K562 (cell line): ENCODE measurements at regions not wholly inside any gene's neighbourhood (a gene's known extent, or its start where the extent isn't known, plus 50 kb on each side); places are given as distances from the start of the nearest gene placed in this dataset.

Experiments
- ATAC-seq: fragments of 200-7000 bp; cut with Tn5 transposase; 3 replicates; pipeline ENCODE4 v1.9.1; 2020; ENCODE audit warnings: moderate library complexity
- BruUV-seq: library from RNA; stranded (reverse); fragments of 400-500 nt; replicated peaks from 2 replicates; lab custom pipeline; 2021; lab: Mats Ljungman, UMichigan
- CTCF ChIA-PET: fragments of 300-600 bp; formaldehyde crosslinking; extraction: SDS; loops from one replicate; lab custom pipeline; 2021; ENCODE audit warnings: low intra/inter-chr PET ratio; lab: Yijun Ruan, JAX
- POLR2A ChIA-PET: fragments of 300-600, 350-650 bp; sonication (Branson Sonifier 250); formaldehyde crosslinking; extraction: SDS; loops from one replicate; lab custom pipeline; 2021; ENCODE audit warnings: antibody characterized with exemption, inconsistent platforms; lab: Yijun Ruan, JAX
- DNase-seq, 4 experiments: peaks; one replicate each; pipeline versions ENCODE4 v3.0.0 to v3.0.0-alpha.2; 2011 to 2018; ENCODE audit warnings: low spot score in 3 of 4, mixed read lengths in 3 of 4; ENCODE audit errors: extremely low read depth in 1 of 4
- FAIRE-seq: peaks from 2 replicates; lab custom pipeline; 2011; peaks lifted over from hg19 to GRCh38; lab: Jason Lieb, UNC
- H2AFZ ChIP-seq: 2 replicates; pipeline ENCODE4 v1.6.0; 2011; ENCODE audit warnings: low read depth, low read length, control low read depth, inconsistent platforms
- H3K27ac ChIP-seq: fragments of 200-600 bp; 3 replicates; pipeline ENCODE4 v1.8.0; 2011; ENCODE audit warnings: low read depth, mild to moderate bottlenecking, control low read depth, inconsistent platforms, low read length, moderate library complexity, mixed read lengths; ENCODE audit errors: extremely low read depth
- H3K27me3 ChIP-seq, 2 experiments: fragments of 300-600 bp in 1 of 2; 2 replicates in 1 of 2; 3 replicates in 1 of 2; pipeline versions ENCODE4 v1.6.0 to v1.8.0; 2011; ENCODE audit warnings: inconsistent platforms in 2 of 2, low read length in 2 of 2, mild to moderate bottlenecking in 1 of 2, mixed read lengths in 1 of 2, moderate library complexity in 1 of 2; ENCODE audit not compliant: control insufficient read depth in 2 of 2, insufficient read depth in 2 of 2
- H3K36me3 ChIP-seq: fragments of 300-600 bp; 3 replicates; pipeline ENCODE4 v1.8.0; 2011; ENCODE audit warnings: mild to moderate bottlenecking, low read length, inconsistent platforms; ENCODE audit not compliant: control insufficient read depth, insufficient read depth
- H3K4me1 ChIP-seq, 2 experiments: fragments of 200-600 bp in 1 of 2; replicated peaks in 1 of 2; 2 replicates in 1 of 2; 3 replicates in 1 of 2; pipeline versions ENCODE4 v1.5.1 to v1.8.0; 2011; ENCODE audit warnings: inconsistent platforms in 2 of 2, low read length in 2 of 2, mild to moderate bottlenecking in 1 of 2, mixed read lengths in 1 of 2, moderate library complexity in 1 of 2; ENCODE audit not compliant: control insufficient read depth in 2 of 2, insufficient read depth in 2 of 2
- H3K4me2 ChIP-seq: 2 replicates; pipeline ENCODE4 v1.6.1; 2011; ENCODE audit warnings: low read length, control low read depth, inconsistent platforms, mixed read lengths; ENCODE audit not compliant: insufficient read depth
- H3K4me3 ChIP-seq: fragments of 200-600 bp; sonication (generic), shearing (Covaris generic); 2 replicates; pipeline ENCODE4 v1.5.1; 2016; ENCODE audit warnings: control low read depth, inconsistent platforms
- H3K79me2 ChIP-seq: fragments of 200-600 bp; 3 replicates; pipeline ENCODE4 v1.8.0; 2011; ENCODE audit warnings: low read length, inconsistent platforms; ENCODE audit not compliant: control insufficient read depth, insufficient read depth
- H3K9ac ChIP-seq, 2 experiments: 2 replicates each; pipeline versions ENCODE4 v1.6.0 to v1.6.1; 2011; ENCODE audit warnings: low read depth in 2 of 2, low read length in 2 of 2, control low read depth in 1 of 2, inconsistent platforms in 1 of 2, mild to moderate bottlenecking in 1 of 2, mixed read lengths in 1 of 2; ENCODE audit not compliant: insufficient read depth in 1 of 2
- H3K9me1 ChIP-seq: one replicate; pipeline ENCODE4 v1.6.0; 2011; ENCODE audit warnings: inconsistent platforms, mild to moderate bottlenecking, low read length, moderate library complexity; ENCODE audit not compliant: control insufficient read depth, insufficient read depth
- H3K9me3 ChIP-seq: replicated peaks from 2 replicates; pipeline ENCODE4 v1.5.1; 2011; ENCODE audit warnings: low read depth, low read length, inconsistent platforms; ENCODE audit not compliant: control insufficient read depth, insufficient read depth
- H4K20me1 ChIP-seq: replicated peaks from 2 replicates; pipeline ENCODE4 v1.6.1; 2011; ENCODE audit warnings: low read length, inconsistent platforms, mixed read lengths; ENCODE audit not compliant: control insufficient read depth, insufficient read depth
- CAMTA2 ChIP-seq: fragments of 250-450 bp; sonication (Bioruptor Pico); conservative IDR thresholded peaks from 2 replicates; pipeline ENCODE4 v1.5.1; 2022
- DACH1 ChIP-seq: fragments of 450-650 bp; IDR thresholded peaks from 2 replicates; pipeline ENCODE4 v1.6.1; 2018; ENCODE audit not compliant: partially characterized antibody
- E2F1 ChIP-seq: sonication (generic); formaldehyde crosslinking; IDR thresholded peaks from 2 replicates; pipeline ENCODE4 v1.8.1; 2023; ENCODE audit warnings: mild to moderate bottlenecking, missing genetic modification reagents, moderate library complexity
- EHMT2 ChIP-seq: fragments of 450-650 bp; IDR thresholded peaks from 2 replicates; pipeline ENCODE4 v1.6.1; 2018; ENCODE audit warnings: antibody characterized with exemption
- HDGF ChIP-seq: fragments of 450-650 bp; IDR thresholded peaks from 2 replicates; pipeline ENCODE4 v1.6.1; 2016
- IRF2 ChIP-seq: sonication (generic); formaldehyde crosslinking; IDR thresholded peaks from 2 replicates; pipeline ENCODE4 v1.8.1; 2022; ENCODE audit warnings: mild to moderate bottlenecking, missing genetic modification reagents
- KHSRP ChIP-seq: fragments of 450-650 bp; IDR thresholded peaks from 2 replicates; pipeline ENCODE4 v1.6.1; 2017
- NRF1 ChIP-seq, 2 experiments: fragments of 450-650 bp; IDR thresholded peaks in 1 of 2; conservative IDR thresholded peaks in 1 of 2; 2 replicates each; pipeline ENCODE4 v1.6.1; 2014; ENCODE audit warnings: mild to moderate bottlenecking in 2 of 2
- RBFOX2 ChIP-seq: fragments of 200-400 bp; formaldehyde crosslinking; IDR thresholded peaks from 2 replicates; pipeline ENCODE4 v1.6.1; 2017; ENCODE audit warnings: low read depth, mild to moderate bottlenecking, low read length, moderate library complexity
- RBM34 ChIP-seq: fragments of 200-400 bp; formaldehyde crosslinking; IDR thresholded peaks from 2 replicates; pipeline ENCODE4 v1.6.1; 2018; ENCODE audit warnings: low read length, borderline replicate concordance; ENCODE audit not compliant: insufficient read depth
- SNRNP70 ChIP-seq: fragments of 200-400 bp; formaldehyde crosslinking; optimal IDR thresholded peaks from 2 replicates; pipeline ENCODE3; 2017; ENCODE audit warnings: low read depth, low read length
- TCF7 ChIP-seq: sonication (generic); IDR thresholded peaks from 2 replicates; pipeline ENCODE4 v1.6.1; 2016; ENCODE audit warnings: antibody characterized with exemption, borderline replicate concordance
- TEAD1 ChIP-seq, 2 experiments: fragments of 450-650 bp in 1 of 2; sonication (generic) in 1 of 2; formaldehyde crosslinking; IDR thresholded peaks; 2 replicates each; pipeline versions ENCODE4 v1.4.0 to v1.8.0; 2020 to 2022; ENCODE audit warnings: mild to moderate bottlenecking in 2 of 2, missing genetic modification reagents in 1 of 2
- TGIF2 ChIP-seq: sonication (generic); formaldehyde crosslinking; IDR thresholded peaks from 2 replicates; pipeline ENCODE4 v1.8.1; 2022; ENCODE audit warnings: mild to moderate bottlenecking, missing genetic modification reagents, moderate library complexity
- TSC22D4 ChIP-seq: fragments of 450-650 bp; IDR thresholded peaks from 2 replicates; pipeline ENCODE4 v1.6.1; 2016; ENCODE audit warnings: missing genetic modification characterization, missing biosample characterization, control low read depth
- ZBTB33 ChIP-seq: sonication (generic); formaldehyde crosslinking; IDR thresholded peaks from 2 replicates; pipeline ENCODE4 v1.8.1; 2023; ENCODE audit warnings: mild to moderate bottlenecking, missing genetic modification reagents
- ZNF347 ChIP-seq: fragments of 450-650 bp; formaldehyde crosslinking; IDR thresholded peaks from 2 replicates; pipeline ENCODE4 v1.4.0; 2020; ENCODE audit warnings: low read depth, mild to moderate bottlenecking, moderate library complexity
- ZNF512 ChIP-seq: IDR thresholded peaks from 2 replicates; pipeline ENCODE4 v1.6.1; 2016; ENCODE audit warnings: missing genetic modification characterization, missing compliant biosample characterization
- ZNF717 ChIP-seq: fragments of 250-450 bp; sonication (Bioruptor Pico); IDR thresholded peaks from 2 replicates; pipeline ENCODE4 v1.5.0; 2021
- ZNF778 ChIP-seq: fragments of 450-650 bp; formaldehyde crosslinking; IDR thresholded peaks from 2 replicates; pipeline ENCODE4 v1.4.0; 2020; ENCODE audit warnings: mild to moderate bottlenecking, moderate library complexity
- ZNF830 ChIP-seq: fragments of 250-450 bp; sonication (Bioruptor Pico); IDR thresholded peaks from 2 replicates; pipeline ENCODE4 v1.5.0; 2021; ENCODE audit warnings: mild to moderate bottlenecking
- WGBS: fragments of 100-300 bp; shearing (Covaris generic); methylation state at CpG from one replicate; pipeline ENCODE4 v1.1.6; 2016; ENCODE audit warnings: low coverage, mixed read lengths; ENCODE audit not compliant: insufficient coverage; ENCODE audit errors: missing lambda C conversion rate; 5-methylcytosine and 5-hydroxymethylcytosine counted together
- in situ Hi-C: fragments of 300-500 bp; cut with MboI; formaldehyde crosslinking; loops from 4 replicates; pipeline ENCODE4 v1.15.0; 2018; ENCODE audit warnings: inconsistent platforms, mixed read lengths
- intact Hi-C: fragments of 100-400 bp; cut with micrococcal nuclease; formaldehyde crosslinking; loops from 2 replicates; pipeline ENCODE4 v1.14.2; 2022

- TF ChIP-seq ZNF512 (tag) (no peak), ZNF347 (no peak), TCF7 (no peak), RBFOX2 (no peak), TGIF2 (CRISPR knock-in tag) (no peak), KHSRP (no peak), ZNF717 (CRISPR knock-in tag) (no peak), IRF2 (CRISPR knock-in tag) (no peak)
Measured at GRCh38 chr2:4370422-4371090, 667.2 kb downstream of the DCDC2C start (continued).

GRCh38 chr2:4381049-4381448 is 677.7 kb downstream of the DCDC2C start:
- no peak for ATAC-seq
- FAIRE-seq, result no peak
- Histone ChIP-seq H2AFZ (no peak overlapping the region), H3K4me3 (no peak overlapping the region), H3K9me1 (no peaks in the 10 kb centered on the region), H3K9me3 (no peaks in the 10 kb centered on the region), H3K79me2 (no peaks in the 10 kb centered on the region), H3K27me3 (no peaks in the 10 kb centered on the region), H3K36me3 (no peaks in the 10 kb centered on the region), H4K20me1 (no peaks in the 10 kb centered on the region), H3K4me2 (no peak overlapping the region), H3K9ac (no peak overlapping the region), H3K4me1 (no peaks in the 10 kb centered on the region), H3K27ac (no peak overlapping the region)
- 0% methylated on average over 5 of the region's 5 CpGs for WGBS
- intact Hi-C loops (no loop called here), in situ Hi-C loops (no loop called here)
- CTCF ChIA-PET, result no interaction called here
- DNase-seq, result no peak
- BruUV-seq, result no TSS peak
- POLR2A ChIA-PET, result no interaction called here
- TF ChIP-seq HDGF (no peak), NRF1 (conservative IDR thresholded peaks at IDR 0.05 in 1 of 2, IDR thresholded peaks at IDR 0.05 in 1 of 2) (no peak), E2F1 (no peak), ZBTB33 (CRISPR knock-in tag) (no peak), ZNF830 (no peak), RBM34 (no peak), ZNF778 (CRISPR knock-in tag) (no peak), CAMTA2 (CRISPR knock-in tag) (no peak), SNRNP70 (no peak), TEAD1 (CRISPR knock-in tag; IDR thresholded peaks at IDR 0.05) (no peak), EHMT2 (no peak), TSC22D4 (tag) (no peak), DACH1 (no peak)
